WTC11 (cell line): ENCODE measurements at regions not wholly inside any gene's neighbourhood (a gene's known extent, or its start where the extent isn't known, plus 50 kb on each side); places are given as distances from the start of the nearest gene placed in this dataset.

Experiments
- ATF2 ChIP-seq: sonication (generic); formaldehyde crosslinking; IDR thresholded peaks from 2 replicates; pipeline ENCODE4 v1.8.1; 2022; ENCODE audit warnings: low read depth, missing genetic modification reagents, borderline replicate concordance
- CBFB ChIP-seq: sonication (generic); formaldehyde crosslinking; IDR thresholded peaks from 2 replicates; pipeline ENCODE4 v1.8.1; 2022; ENCODE audit warnings: mild to moderate bottlenecking, low read depth, missing genetic modification reagents
- ELF4 ChIP-seq: sonication (generic); formaldehyde crosslinking; IDR thresholded peaks from 2 replicates; pipeline ENCODE4 v1.8.1; 2022; ENCODE audit warnings: low read depth, mild to moderate bottlenecking, moderate library complexity, missing genetic modification reagents
- FOXJ3 ChIP-seq: sonication (generic); formaldehyde crosslinking; IDR thresholded peaks from 2 replicates; pipeline ENCODE4 v1.9.0; 2021; ENCODE audit warnings: missing genetic modification reagents, mild to moderate bottlenecking, borderline replicate concordance
- GABPB1 ChIP-seq: sonication (generic); formaldehyde crosslinking; IDR thresholded peaks from 2 replicates; pipeline ENCODE4 v1.8.1; 2023; ENCODE audit warnings: mild to moderate bottlenecking, missing genetic modification reagents
- IRF1 ChIP-seq: sonication (generic); formaldehyde crosslinking; IDR thresholded peaks from 2 replicates; pipeline ENCODE4 v1.8.0; 2023; ENCODE audit warnings: missing genetic modification reagents
- RELA ChIP-seq: sonication (generic); formaldehyde crosslinking; IDR thresholded peaks from 2 replicates; pipeline ENCODE4 v1.8.1; 2022; ENCODE audit warnings: missing genetic modification reagents, mild to moderate bottlenecking, borderline replicate concordance
- TCF7 ChIP-seq: sonication (generic); formaldehyde crosslinking; IDR thresholded peaks from 2 replicates; pipeline ENCODE4 v1.8.0; 2022; ENCODE audit warnings: mild to moderate bottlenecking, low read depth, missing genetic modification reagents, moderate library complexity
- USF2 ChIP-seq: sonication (generic); formaldehyde crosslinking; IDR thresholded peaks from 2 replicates; pipeline ENCODE4 v1.8.1; 2023; ENCODE audit warnings: mild to moderate bottlenecking, missing genetic modification reagents, moderate library complexity
- ZNF263 ChIP-seq: sonication (generic); formaldehyde crosslinking; IDR thresholded peaks from 2 replicates; pipeline ENCODE4 v1.8.1; 2022; ENCODE audit warnings: low read depth, mild to moderate bottlenecking, moderate library complexity, missing genetic modification reagents
- ZNF317 ChIP-seq: sonication (generic); formaldehyde crosslinking; IDR thresholded peaks from 2 replicates; pipeline ENCODE4 v1.8.1; 2023; ENCODE audit warnings: low read depth, mild to moderate bottlenecking, moderate library complexity, missing genetic modification reagents, borderline replicate concordance
- TF ChIP-seq, protein P1 (sequence below): fragments of 200-600 bp; IDR thresholded peaks from 2 replicates; pipeline ENCODE4 v1.8.0; 2022; ENCODE audit warnings: antibody characterized with exemption

DNA sequence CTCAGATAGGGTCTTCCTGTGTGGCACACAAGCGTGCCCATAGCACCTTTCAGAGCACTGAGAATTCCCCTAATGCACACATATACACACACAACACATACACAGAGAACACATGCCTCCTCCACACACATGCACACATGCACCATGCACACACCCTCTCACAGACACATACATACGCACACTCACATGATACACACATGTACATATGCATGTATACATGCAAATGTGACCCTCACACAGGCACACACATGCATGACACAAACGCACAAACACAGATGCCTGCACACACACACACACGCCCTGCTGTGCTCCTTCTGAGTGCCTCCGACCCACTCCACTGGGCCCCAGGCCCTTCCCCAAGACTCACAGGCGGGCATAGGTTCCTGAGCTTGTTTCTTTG is 251.0 kb downstream of the PTPRU start:
- TF ChIP-seq, protein P1, sequence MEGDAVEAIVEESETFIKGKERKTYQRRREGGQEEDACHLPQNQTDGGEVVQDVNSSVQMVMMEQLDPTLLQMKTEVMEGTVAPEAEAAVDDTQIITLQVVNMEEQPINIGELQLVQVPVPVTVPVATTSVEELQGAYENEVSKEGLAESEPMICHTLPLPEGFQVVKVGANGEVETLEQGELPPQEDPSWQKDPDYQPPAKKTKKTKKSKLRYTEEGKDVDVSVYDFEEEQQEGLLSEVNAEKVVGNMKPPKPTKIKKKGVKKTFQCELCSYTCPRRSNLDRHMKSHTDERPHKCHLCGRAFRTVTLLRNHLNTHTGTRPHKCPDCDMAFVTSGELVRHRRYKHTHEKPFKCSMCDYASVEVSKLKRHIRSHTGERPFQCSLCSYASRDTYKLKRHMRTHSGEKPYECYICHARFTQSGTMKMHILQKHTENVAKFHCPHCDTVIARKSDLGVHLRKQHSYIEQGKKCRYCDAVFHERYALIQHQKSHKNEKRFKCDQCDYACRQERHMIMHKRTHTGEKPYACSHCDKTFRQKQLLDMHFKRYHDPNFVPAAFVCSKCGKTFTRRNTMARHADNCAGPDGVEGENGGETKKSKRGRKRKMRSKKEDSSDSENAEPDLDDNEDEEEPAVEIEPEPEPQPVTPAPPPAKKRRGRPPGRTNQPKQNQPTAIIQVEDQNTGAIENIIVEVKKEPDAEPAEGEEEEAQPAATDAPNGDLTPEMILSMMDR, result no peak
- TF ChIP-seq USF2, result no peak
- TF ChIP-seq TCF7 (CRISPR knock-in tag), result no peak
- no peak for TF ChIP-seq RELA (CRISPR knock-in tag)
- TF ChIP-seq CBFB, result no peak
- TF ChIP-seq IRF1, result no peak
- TF ChIP-seq ZNF317 (CRISPR knock-in tag), result no peak
- no peak for TF ChIP-seq ZNF263 (CRISPR knock-in tag)
- no peak for TF ChIP-seq ELF4 (CRISPR knock-in tag)
- no peak for TF ChIP-seq FOXJ3
- TF ChIP-seq ATF2 (CRISPR knock-in tag), result no peak
- no peak for TF ChIP-seq GABPB1 (CRISPR knock-in tag)
